ENCODE measurements at regions not wholly inside any gene's neighbourhood (a gene's known extent, or its start where the extent isn't known, plus 50 kb on each side); places are given as distances from the start of the nearest gene placed in this dataset.
"Not testable (repeated sequence)": the region's sequence is repeated elsewhere in the genome, so short reads cannot be mapped to it uniquely, and the experiment has no call there.

GRCh38 chr1:30204916-30205315 lies 518.5 kb downstream of the MATN1 start:
- H3K4me1 ChIP-seq; H3K36me3 ChIP-seq; DNase-seq; intact Hi-C loops (cut with DNase I; ENCODE audit: low total_unique reads); H3K4me3 ChIP-seq; H3K27ac ChIP-seq: not testable (repeated sequence)
- WGBS, 5 donors: 57 to 70% (median 68%) methylated on average over 5 of the region's 5 CpGs
- H3K9me3 ChIP-seq: peaks cover 0 to 21% (median 11%) of the 10 kb centered on the region in 8 donors
- peaks cover 0 to 16% (median 0%) of the 10 kb centered on the region in 7 donors for H3K27me3 ChIP-seq (replicated peaks in 1 of 7)

GRCh38 chr1:30201015-30201414 lies 522.4 kb downstream of the MATN1 start:
- no peak for DNase-seq
- H3K27ac ChIP-seq: no peak overlapping the region
- intact Hi-C loops (cut with DNase I; ENCODE audit: low total_unique reads): no loop called here
- WGBS, 5 donors: 42 to 63% (median 61%) methylated on average over 1 of the region's 1 CpG
- no peaks in the 10 kb centered on the region for H3K36me3 ChIP-seq
- H3K9me3 ChIP-seq: peaks cover 0 to 22% (median 11%) of the 10 kb centered on the region in 8 donors
- no peak overlapping the region for H3K4me3 ChIP-seq
- H3K27me3 ChIP-seq (replicated peaks in 1 of 7): peaks cover 0 to 36% (median 0%) of the 10 kb centered on the region in 7 donors
- H3K4me1 ChIP-seq: no peaks in the 10 kb centered on the region
- no peak for TF ChIP-seq POLR2AphosphoS5 (IDR thresholded peaks at IDR 0.05)
- TF ChIP-seq POLR2A (IDR thresholded peaks at IDR 0.05): no peak
- TF ChIP-seq CTCF (IDR thresholded peaks at IDR 0.05 in 8 of 11, conservative IDR thresholded peaks at IDR 0.05 in 3 of 11): no peak

DNA sequence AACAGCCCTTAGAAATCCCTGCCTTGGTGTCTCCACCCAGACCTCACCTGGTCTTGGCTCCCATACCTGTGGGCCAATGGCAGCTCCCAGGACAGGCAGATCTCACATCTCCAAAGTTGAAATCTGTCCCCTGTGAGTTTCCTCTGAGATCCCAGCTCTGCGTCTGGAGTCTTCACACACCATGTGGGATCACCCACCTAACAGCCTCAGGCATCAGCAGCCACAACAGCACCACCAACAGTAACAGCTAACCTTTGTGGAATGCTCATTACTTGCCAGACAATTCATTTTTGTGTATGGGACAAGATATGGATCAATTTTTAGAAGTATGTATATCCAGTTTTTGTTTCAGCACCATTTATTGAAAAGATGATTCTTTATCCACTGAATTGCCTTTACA lies 523.2 kb downstream of the MATN1 start:
- Histone ChIP-seq H3K27ac (no peak overlapping the region), H3K36me3 (no peaks in the 10 kb centered on the region), H3K9me3 (peaks cover 0 to 22% (median 11%) of the 10 kb centered on the region in 8 donors), H3K27me3 (replicated peaks in 1 of 7) (peaks cover 0 to 35% (median 0%) of the 10 kb centered on the region in 7 donors), H3K4me1 (no peaks in the 10 kb centered on the region), H3K4me3 (no peak overlapping the region)
- intact Hi-C loops (cut with DNase I; ENCODE audit: low total_unique reads): no loop called here
- 78 to 94% (median 89%) methylated on average over 1 of the region's 1 CpG for WGBS, 5 donors
- TF ChIP-seq CTCF (IDR thresholded peaks at IDR 0.05 in 8 of 11, conservative IDR thresholded peaks at IDR 0.05 in 3 of 11): no peak
- no peak for TF ChIP-seq POLR2AphosphoS5 (IDR thresholded peaks at IDR 0.05)
- no peak for TF ChIP-seq POLR2A (IDR thresholded peaks at IDR 0.05)
- DNase-seq: no peak

- Histone ChIP-seq H3K36me3 (no peaks in the 10 kb centered on the region), H3K4me3 (no peak overlapping the region), H3K27ac (no peak overlapping the region), H3K4me1 (peaks cover 0 to 4% (median 0%) of the 10 kb centered on the region in 6 donors), H3K27me3 (replicated peaks in 1 of 7) (peaks cover 0 to 38% (median 0%) of the 10 kb centered on the region in 7 donors), H3K9me3 (peaks cover 0 to 22% (median 11%) of the 10 kb centered on the region in 8 donors)
- WGBS, 5 donors: 71 to 86% (median 81%) methylated on average over 7 to 8 of the region's 8 CpGs
- TF ChIP-seq CTCF (IDR thresholded peaks at IDR 0.05 in 8 of 11, conservative IDR thresholded peaks at IDR 0.05 in 3 of 11) (no peak), POLR2AphosphoS5 (IDR thresholded peaks at IDR 0.05) (no peak), POLR2A (IDR thresholded peaks at IDR 0.05) (no peak)
- no peak for DNase-seq
- intact Hi-C loops (cut with DNase I; ENCODE audit: low total_unique reads): no loop called here
These were observed 523.8 kb downstream of the MATN1 start for GRCh38 chr1:30199563-30199962.

Data from spleen (tissue), 11 donors.